ENCODE measurements at regions not wholly inside any gene's neighbourhood (a gene's known extent, or its start where the extent isn't known, plus 50 kb on each side); places are given as distances from the start of the nearest gene placed in this dataset.

DNA sequence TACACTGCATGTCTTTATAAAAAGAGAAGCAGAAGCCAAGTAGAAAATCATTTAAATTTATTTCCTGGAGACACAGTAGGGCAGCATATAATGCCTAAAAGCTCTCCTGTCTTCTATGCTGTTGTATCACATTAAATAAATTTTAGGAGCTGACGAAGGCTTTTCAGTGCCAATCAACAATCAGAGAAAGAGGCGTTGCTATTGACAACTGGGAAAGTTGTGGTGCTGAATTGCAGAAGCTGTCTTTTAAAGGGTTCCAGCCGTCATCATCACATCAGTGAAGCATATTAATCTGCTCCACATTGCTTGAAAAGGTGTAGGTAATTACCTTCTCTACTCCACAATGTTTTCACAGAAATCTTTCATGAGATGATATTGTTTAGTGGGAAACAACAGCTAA, 103.9 kb downstream of the FSCB start:
- TF ChIP-seq, protein P1, sequence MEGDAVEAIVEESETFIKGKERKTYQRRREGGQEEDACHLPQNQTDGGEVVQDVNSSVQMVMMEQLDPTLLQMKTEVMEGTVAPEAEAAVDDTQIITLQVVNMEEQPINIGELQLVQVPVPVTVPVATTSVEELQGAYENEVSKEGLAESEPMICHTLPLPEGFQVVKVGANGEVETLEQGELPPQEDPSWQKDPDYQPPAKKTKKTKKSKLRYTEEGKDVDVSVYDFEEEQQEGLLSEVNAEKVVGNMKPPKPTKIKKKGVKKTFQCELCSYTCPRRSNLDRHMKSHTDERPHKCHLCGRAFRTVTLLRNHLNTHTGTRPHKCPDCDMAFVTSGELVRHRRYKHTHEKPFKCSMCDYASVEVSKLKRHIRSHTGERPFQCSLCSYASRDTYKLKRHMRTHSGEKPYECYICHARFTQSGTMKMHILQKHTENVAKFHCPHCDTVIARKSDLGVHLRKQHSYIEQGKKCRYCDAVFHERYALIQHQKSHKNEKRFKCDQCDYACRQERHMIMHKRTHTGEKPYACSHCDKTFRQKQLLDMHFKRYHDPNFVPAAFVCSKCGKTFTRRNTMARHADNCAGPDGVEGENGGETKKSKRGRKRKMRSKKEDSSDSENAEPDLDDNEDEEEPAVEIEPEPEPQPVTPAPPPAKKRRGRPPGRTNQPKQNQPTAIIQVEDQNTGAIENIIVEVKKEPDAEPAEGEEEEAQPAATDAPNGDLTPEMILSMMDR (IDR thresholded peaks at IDR 0.05): no peak
- no peak for TF ChIP-seq POLR2A (IDR thresholded peaks at IDR 0.05)
